Mesothelial cell of epicardium (in vitro differentiated cells): ENCODE measurements at regions not wholly inside any gene's neighbourhood (a gene's known extent, or its start where the extent isn't known, plus 50 kb on each side); places are given as distances from the start of the nearest gene placed in this dataset.

Source experiments
- DNase-seq, 2 experiments: peaks; one replicate each; pipeline ENCODE4 v3.0.0; 2021; ENCODE audit warnings: low spot score in 2 of 2; ENCODE audit not compliant: unreplicated experiment in 2 of 2
- H3K27ac Mint-ChIP-seq: 2 replicates; pipeline ENCODE4 v1.8.0; 2021; ENCODE audit warnings: mixed read lengths
- H3K27me3 Mint-ChIP-seq: 2 replicates; pipeline ENCODE4 v1.8.0; 2021; ENCODE audit warnings: low read depth, mixed read lengths
- H3K36me3 Mint-ChIP-seq: 2 replicates; pipeline ENCODE4 v1.8.0; 2021; ENCODE audit warnings: mixed read lengths
- H3K4me1 Mint-ChIP-seq: 2 replicates; pipeline ENCODE4 v1.8.0; 2021; ENCODE audit warnings: mixed read lengths
- H3K4me3 Mint-ChIP-seq: 2 replicates; pipeline ENCODE4 v1.8.0; 2021; ENCODE audit warnings: mild to moderate bottlenecking, moderate library complexity, mixed read lengths
- H3K9me3 Mint-ChIP-seq: 2 replicates; pipeline ENCODE4 v1.8.0; 2021; ENCODE audit warnings: mixed read lengths
- TF ChIP-seq, protein P1 (sequence below): fragments of 200-600 bp; sonication (generic); IDR thresholded peaks from one replicate; pipeline ENCODE4 v1.5.0; 2021; ENCODE audit warnings: antibody characterized with exemption; ENCODE audit not compliant: unreplicated experiment

DNA sequence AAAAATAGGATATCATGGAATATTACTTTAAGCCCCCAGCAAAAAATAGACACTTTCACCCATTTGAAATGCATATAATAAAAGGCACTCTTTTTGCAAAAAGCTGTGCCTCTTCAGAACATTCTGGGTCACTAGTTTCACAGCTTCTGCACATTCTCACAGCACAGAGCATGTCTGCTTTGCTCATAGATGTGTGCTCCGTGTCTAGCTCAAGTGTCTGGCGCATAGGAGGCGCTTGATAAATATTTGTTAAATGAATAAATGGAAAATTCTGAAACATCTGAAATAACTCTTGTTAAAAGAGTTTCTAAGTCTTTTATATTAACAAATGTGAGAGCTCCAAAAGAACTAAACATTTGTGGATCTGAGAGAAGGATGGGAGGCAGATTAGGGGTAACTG is 275.2 kb downstream of the PTTG2 start:
- H3K4me1 Mint-ChIP-seq: peaks cover 5% of the 10 kb centered on the region
- H3K27me3 Mint-ChIP-seq: no peaks in the 10 kb centered on the region
- H3K27ac Mint-ChIP-seq: no peak overlapping the region
- TF ChIP-seq, protein P1, sequence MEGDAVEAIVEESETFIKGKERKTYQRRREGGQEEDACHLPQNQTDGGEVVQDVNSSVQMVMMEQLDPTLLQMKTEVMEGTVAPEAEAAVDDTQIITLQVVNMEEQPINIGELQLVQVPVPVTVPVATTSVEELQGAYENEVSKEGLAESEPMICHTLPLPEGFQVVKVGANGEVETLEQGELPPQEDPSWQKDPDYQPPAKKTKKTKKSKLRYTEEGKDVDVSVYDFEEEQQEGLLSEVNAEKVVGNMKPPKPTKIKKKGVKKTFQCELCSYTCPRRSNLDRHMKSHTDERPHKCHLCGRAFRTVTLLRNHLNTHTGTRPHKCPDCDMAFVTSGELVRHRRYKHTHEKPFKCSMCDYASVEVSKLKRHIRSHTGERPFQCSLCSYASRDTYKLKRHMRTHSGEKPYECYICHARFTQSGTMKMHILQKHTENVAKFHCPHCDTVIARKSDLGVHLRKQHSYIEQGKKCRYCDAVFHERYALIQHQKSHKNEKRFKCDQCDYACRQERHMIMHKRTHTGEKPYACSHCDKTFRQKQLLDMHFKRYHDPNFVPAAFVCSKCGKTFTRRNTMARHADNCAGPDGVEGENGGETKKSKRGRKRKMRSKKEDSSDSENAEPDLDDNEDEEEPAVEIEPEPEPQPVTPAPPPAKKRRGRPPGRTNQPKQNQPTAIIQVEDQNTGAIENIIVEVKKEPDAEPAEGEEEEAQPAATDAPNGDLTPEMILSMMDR: no peak
- DNase-seq: no peak
- no peaks in the 10 kb centered on the region for H3K9me3 Mint-ChIP-seq
- no peaks in the 10 kb centered on the region for H3K36me3 Mint-ChIP-seq
- H3K4me3 Mint-ChIP-seq: no peak overlapping the region

DNA sequence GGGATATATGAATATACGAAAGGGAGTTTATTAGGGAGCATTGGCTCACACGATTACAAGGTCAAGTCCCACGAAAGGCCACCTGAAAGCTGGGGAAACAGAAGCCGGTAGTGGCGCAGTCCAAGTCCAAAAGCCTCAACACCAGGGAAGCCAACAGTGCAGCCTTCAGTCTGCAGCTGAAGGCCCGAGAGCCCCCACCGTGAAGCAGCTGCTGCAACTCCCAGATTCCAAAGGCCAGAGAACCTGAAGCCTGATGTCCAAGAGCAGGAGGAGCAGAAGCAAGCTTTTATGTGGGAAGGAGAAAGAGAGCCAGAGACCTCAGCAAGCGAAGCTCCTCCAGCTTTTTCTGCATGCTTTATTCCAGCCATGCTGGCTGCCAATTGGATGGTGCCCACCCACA is 275.8 kb downstream of the PTTG2 start:
- Mint-ChIP-seq H3K27me3 (no peaks in the 10 kb centered on the region), H3K36me3 (no peaks in the 10 kb centered on the region), H3K9me3 (no peaks in the 10 kb centered on the region), H3K27ac (no peak overlapping the region), H3K4me1 (no peaks in the 10 kb centered on the region), H3K4me3 (no peak overlapping the region)
- DNase-seq: no peak
- TF ChIP-seq, protein P1: no peak

DNA sequence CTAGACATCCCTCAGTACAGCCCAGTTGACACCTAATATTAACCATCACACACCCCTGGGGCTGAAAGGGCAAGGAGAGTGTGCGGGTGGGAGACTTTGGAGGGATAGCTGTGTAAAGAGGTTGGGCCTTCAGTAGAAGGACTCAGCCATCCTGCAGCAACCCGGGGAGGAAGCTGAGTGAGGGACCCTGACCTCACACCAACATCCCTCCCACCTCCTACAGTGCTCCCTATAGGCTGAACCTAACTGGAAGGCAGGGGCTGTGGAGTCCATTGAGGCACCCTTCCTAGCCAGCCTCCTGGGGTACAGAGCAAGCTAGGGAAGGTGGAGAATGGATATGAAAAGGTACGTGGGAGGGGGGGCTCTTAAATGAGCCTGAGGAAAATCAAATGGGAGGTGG is 276.3 kb downstream of the PTTG2 start:
- DNase-seq: no peak
- Mint-ChIP-seq H3K4me1 (no peaks in the 10 kb centered on the region), H3K27me3 (no peaks in the 10 kb centered on the region), H3K4me3 (no peak overlapping the region), H3K27ac (no peak overlapping the region), H3K9me3 (no peaks in the 10 kb centered on the region), H3K36me3 (no peaks in the 10 kb centered on the region)
- TF ChIP-seq, protein P1: no peak

DNA sequence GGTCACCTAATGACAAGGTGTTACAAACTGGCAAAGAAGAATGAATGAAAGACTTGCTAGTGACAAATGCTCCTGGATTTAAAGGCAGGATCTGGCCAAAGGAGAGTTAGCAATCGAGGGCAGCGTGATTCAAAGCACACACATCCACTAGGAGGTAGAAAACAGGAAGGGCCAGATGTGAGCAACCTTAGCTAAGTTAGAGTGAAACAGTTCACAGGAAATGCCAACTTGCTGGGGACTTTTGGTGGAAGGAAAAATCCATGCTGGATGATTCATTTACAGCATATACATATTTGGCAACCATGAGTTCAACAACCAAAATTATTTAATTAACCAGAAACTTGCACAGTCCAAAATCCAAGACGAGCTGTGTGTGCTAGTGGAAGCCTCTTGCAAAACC is 276.9 kb downstream of the PTTG2 start:
- Mint-ChIP-seq H3K4me1 (no peaks in the 10 kb centered on the region), H3K27ac (no peak overlapping the region), H3K27me3 (no peaks in the 10 kb centered on the region), H3K36me3 (no peaks in the 10 kb centered on the region), H3K4me3 (no peak overlapping the region), H3K9me3 (no peaks in the 10 kb centered on the region)
- TF ChIP-seq, protein P1: no peak
- DNase-seq: no peak

DNA sequence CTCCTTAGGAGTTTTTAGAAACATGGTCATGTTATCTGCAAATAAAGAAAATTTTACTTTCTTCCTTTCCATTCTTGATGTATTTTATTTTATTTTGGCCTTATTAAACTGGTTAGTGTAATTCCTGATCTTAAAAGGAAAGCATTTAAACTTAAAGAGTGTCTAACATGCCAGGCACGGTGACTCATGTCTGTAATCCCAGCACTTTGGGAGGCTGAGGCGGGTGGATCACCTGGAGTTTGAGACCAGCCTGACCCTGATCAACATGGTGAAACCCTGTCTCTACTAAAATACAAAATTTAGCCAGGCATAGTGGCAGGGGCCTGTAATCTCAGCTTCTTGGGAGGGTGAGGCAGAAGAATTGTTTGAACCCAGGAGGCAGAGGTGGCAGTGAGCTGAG is 281.3 kb downstream of the PTTG2 start:
- H3K4me3 Mint-ChIP-seq: no peak overlapping the region
- peaks cover 14% of the 10 kb centered on the region for H3K9me3 Mint-ChIP-seq
- TF ChIP-seq, protein P1: no peak
- H3K27me3 Mint-ChIP-seq: no peaks in the 10 kb centered on the region
- no peak overlapping the region for H3K27ac Mint-ChIP-seq
- no peaks in the 10 kb centered on the region for H3K36me3 Mint-ChIP-seq
- H3K4me1 Mint-ChIP-seq: peaks cover 11% of the 10 kb centered on the region
- DNase-seq: no peak

DNA sequence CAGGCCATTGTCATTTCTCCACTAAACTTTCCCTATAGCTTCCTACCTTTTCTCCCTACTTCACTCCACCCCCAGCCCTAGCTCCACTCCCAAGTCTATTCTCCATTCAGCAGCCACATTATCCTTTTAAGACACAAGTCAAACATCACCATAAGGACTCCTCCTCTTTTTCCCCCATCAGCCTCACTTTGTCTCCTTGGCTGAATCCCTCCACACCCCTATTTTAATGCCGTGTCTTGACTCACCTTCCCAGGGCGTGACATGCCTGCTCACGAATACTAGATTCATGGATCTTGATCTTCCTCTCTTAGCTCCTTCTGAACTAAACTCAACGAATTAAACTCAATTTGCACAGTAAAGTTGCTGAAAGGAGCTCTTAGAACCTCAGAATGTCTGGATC is 281.9 kb downstream of the PTTG2 start:
- H3K27ac Mint-ChIP-seq: no peak overlapping the region

More for the DNA sequence above, 281.9 kb downstream of the PTTG2 start:
- no peaks in the 10 kb centered on the region for H3K36me3 Mint-ChIP-seq
- peaks cover 16% of the 10 kb centered on the region for H3K9me3 Mint-ChIP-seq
- no peaks in the 10 kb centered on the region for H3K27me3 Mint-ChIP-seq
- no peak for DNase-seq
- TF ChIP-seq, protein P1: no peak
- H3K4me3 Mint-ChIP-seq: no peak overlapping the region
- H3K4me1 Mint-ChIP-seq: peaks cover 11% of the 10 kb centered on the region
